HepG2 (cell line): ENCODE measurements at regions not wholly inside any gene's neighbourhood (a gene's known extent, or its start where the extent isn't known, plus 50 kb on each side); places are given as distances from the start of the nearest gene placed in this dataset.
"Not testable (repeated sequence)": the region's sequence is repeated elsewhere in the genome, so short reads cannot be mapped to it uniquely, and the experiment has no call there.

Source experiments
- ATAC-seq: fragments of 200-7000 bp; cut with Tn5 transposase; 3 replicates; pipeline ENCODE4 v1.9.1; 2020; ENCODE audit warnings: mild to moderate bottlenecking, moderate library complexity
- BruUV-seq: library from RNA; stranded (reverse); fragments of 400-500 nt; replicated peaks from 2 replicates; lab custom pipeline; 2021; lab: Mats Ljungman, UMichigan
- CTCF ChIA-PET: fragments of 300-600 bp; formaldehyde crosslinking; extraction: SDS; loops from one replicate; lab custom pipeline; 2021; ENCODE audit warnings: low total read pairs, inconsistent platforms, low intra/inter-chr PET ratio; lab: Yijun Ruan, JAX
- POLR2A ChIA-PET: fragments of 350-600 bp; sonication (Branson Sonifier 250); formaldehyde crosslinking; loops from one replicate; lab custom pipeline; 2020; ENCODE audit warnings: antibody characterized with exemption, inconsistent platforms; lab: Yijun Ruan, JAX
- DNase-seq: peaks from one replicate; pipeline ENCODE4 v3.0.0-alpha.2; 2015; ENCODE audit warnings: low spot score
- FAIRE-seq: peaks from 3 replicates; lab custom pipeline; 2011; peaks lifted over from hg19 to GRCh38; lab: Jason Lieb, UNC
- H2AFZ ChIP-seq: one replicate; pipeline ENCODE4 v1.6.1; 2011; ENCODE audit warnings: low read length, inconsistent platforms
- H3K27ac ChIP-seq: fragments of 300-600 bp; 3 replicates; pipeline ENCODE4 v1.8.0; 2011; ENCODE audit warnings: mixed run types, mild to moderate bottlenecking, mixed read lengths, low read length, inconsistent platforms; ENCODE audit not compliant: insufficient read depth; ENCODE audit errors: extremely low read length
- H3K27me3 ChIP-seq, 2 experiments: fragments of 200-600 bp in 1 of 2; 2 replicates in 1 of 2; 3 replicates in 1 of 2; pipeline versions ENCODE4 v1.6.0 to v1.8.0; 2011; ENCODE audit warnings: low read length in 2 of 2, mild to moderate bottlenecking in 2 of 2, moderate library complexity in 2 of 2, inconsistent platforms in 1 of 2; ENCODE audit not compliant: insufficient read depth in 2 of 2, control insufficient read depth in 1 of 2
- H3K36me3 ChIP-seq, 2 experiments: fragments of 200-600 bp in 1 of 2; replicated peaks in 1 of 2; 2 replicates in 1 of 2; 3 replicates in 1 of 2; pipeline versions ENCODE4 v1.5.1 to v1.8.0; 2011; ENCODE audit warnings: low read length in 2 of 2, inconsistent platforms in 1 of 2; ENCODE audit not compliant: insufficient read depth in 2 of 2, control insufficient read depth in 1 of 2
- H3K4me1 ChIP-seq: 2 replicates; pipeline ENCODE4 v1.5.1; 2012; ENCODE audit warnings: low read length, inconsistent platforms; ENCODE audit not compliant: insufficient read depth
- H3K4me2 ChIP-seq: 2 replicates; pipeline ENCODE4 v1.6.0; 2011; ENCODE audit warnings: low read depth, low read length, inconsistent platforms
- H3K4me3 ChIP-seq, 3 experiments: fragments of 200-600 bp in 1 of 3; sonication (generic), shearing (Covaris generic) in 1 of 3; replicated peaks in 1 of 3; 2 replicates each; pipeline ENCODE4 v1.5.1; 2011 to 2016; ENCODE audit warnings: low read length in 3 of 3, inconsistent platforms in 2 of 3, low read depth in 2 of 3, mild to moderate bottlenecking in 2 of 3, control low read depth in 1 of 3, mixed read lengths in 1 of 3; ENCODE audit not compliant: insufficient read depth in 1 of 3
- H3K79me2 ChIP-seq: one replicate; pipeline ENCODE4 v1.6.1; 2011; ENCODE audit warnings: low read length, inconsistent platforms; ENCODE audit not compliant: insufficient read depth
- H3K9ac ChIP-seq: 2 replicates; pipeline ENCODE4 v1.6.0; 2011; ENCODE audit warnings: mild to moderate bottlenecking, low read depth, low read length, inconsistent platforms; ENCODE audit not compliant: insufficient read depth
- H3K9me3 ChIP-seq: 2 replicates; pipeline ENCODE4 v1.5.1; 2012; ENCODE audit warnings: mild to moderate bottlenecking, low read length
- H4K20me1 ChIP-seq: 2 replicates; pipeline ENCODE4 v1.6.0; 2011; ENCODE audit warnings: inconsistent platforms, mild to moderate bottlenecking, low read length, moderate library complexity; ENCODE audit not compliant: insufficient read depth
- KLF11 ChIP-seq: IDR thresholded peaks from 2 replicates; pipeline ENCODE4 v1.6.1; 2016; ENCODE audit warnings: missing compliant biosample characterization
- SIX4 ChIP-seq: sonication (generic); formaldehyde crosslinking; IDR thresholded peaks from 2 replicates; pipeline ENCODE4 v1.4.0; 2020; ENCODE audit warnings: missing genetic modification reagents
- TMF1 ChIP-seq: sonication (generic); formaldehyde crosslinking; IDR thresholded peaks from 2 replicates; pipeline ENCODE4 v1.8.1; 2022; ENCODE audit warnings: low read depth, missing genetic modification reagents
- ZNF468 ChIP-seq: sonication (generic); formaldehyde crosslinking; IDR thresholded peaks from 2 replicates; pipeline ENCODE4 v1.8.0; 2022; ENCODE audit warnings: mild to moderate bottlenecking, moderate library complexity, missing genetic modification reagents
- ZNF629 ChIP-seq: sonication (generic); formaldehyde crosslinking; conservative IDR thresholded peaks from 2 replicates; pipeline ENCODE4 v1.5.0; 2020; ENCODE audit warnings: missing genetic modification reagents
- whole genome bisulfite sequencing: methylation state at CpG from one replicate; pipeline ENCODE4 v1.1.6; 2017; ENCODE audit warnings: low lambda C conversion rate; 5-methylcytosine and 5-hydroxymethylcytosine counted together
- in situ Hi-C: cut with HindIII; loops from 2 replicates; pipeline ENCODE4 v1.10.0; 2017; ENCODE audit warnings: low pct_unique_long_range_greater_than_20kb; ENCODE audit not compliant: extremely low pct_ligation_motif_present
- intact Hi-C: fragments of 100-400 bp; cut with micrococcal nuclease; formaldehyde crosslinking; loops from one replicate; pipeline ENCODE4 v1.10.0; 2022; ENCODE audit not compliant: unreplicated experiment

GRCh38 chr21:13360175-13360574 lies 249.4 kb upstream of the POTED start:
- not testable (repeated sequence) for ATAC-seq, BruUV-seq, FAIRE-seq

GRCh38 chr21:13368200-13368599 lies 241.4 kb upstream of the POTED start:
- Histone ChIP-seq H3K4me1 (no peaks in the 10 kb centered on the region), H3K4me3 (no peak overlapping the region), H3K36me3 (no peaks in the 10 kb centered on the region), H2AFZ (no peak overlapping the region), H3K9ac (no peak overlapping the region), H3K4me2 (no peak overlapping the region), H3K27ac (no peak overlapping the region), H4K20me1 (no peaks in the 10 kb centered on the region), H3K27me3 (no peaks in the 10 kb centered on the region), H3K9me3 (peaks cover 29% of the 10 kb centered on the region), H3K79me2 (no peaks in the 10 kb centered on the region)
- no TSS peak for BruUV-seq
- DNase-seq (no peak), ATAC-seq (no peak), FAIRE-seq (no peak)
- in situ Hi-C loops (no loop called here), intact Hi-C loops (no loop called here)
- no peak for TF ChIP-seq SIX4 (CRISPR knock-in tag)
- no peak for TF ChIP-seq TMF1 (CRISPR knock-in tag)
- no peak for TF ChIP-seq KLF11 (CRISPR knock-in tag)
- no peak for TF ChIP-seq ZNF468 (CRISPR knock-in tag)
- no peak for TF ChIP-seq ZNF629 (CRISPR knock-in tag)
- ChIA-PET POLR2A (no interaction called here), CTCF (no interaction called here)
- 79% methylated on average over 6 of the region's 6 CpGs for WGBS

More at GRCh38 chr21:13360175-13360574, 249.4 kb upstream of the POTED start:
- H4K20me1 ChIP-seq, H3K4me3 ChIP-seq, H3K27ac ChIP-seq, DNase-seq, H2AFZ ChIP-seq, H3K4me1 ChIP-seq, POLR2A ChIA-PET, H3K4me2 ChIP-seq, intact Hi-C loops, H3K27me3 ChIP-seq, in situ Hi-C loops, CTCF ChIA-PET, H3K79me2 ChIP-seq, H3K36me3 ChIP-seq, H3K9ac ChIP-seq: not testable (repeated sequence)
- peaks cover 18% of the 10 kb centered on the region for H3K9me3 ChIP-seq
- 18% methylated on average over 2 of the region's 17 CpGs for WGBS

- ATAC-seq, H3K79me2 ChIP-seq, FAIRE-seq, H3K36me3 ChIP-seq, H2AFZ ChIP-seq, CTCF ChIA-PET, H3K4me3 ChIP-seq, intact Hi-C loops, H3K4me1 ChIP-seq, H3K9ac ChIP-seq, POLR2A ChIA-PET, H3K4me2 ChIP-seq, BruUV-seq, H3K27ac ChIP-seq, in situ Hi-C loops, H3K27me3 ChIP-seq, H4K20me1 ChIP-seq, DNase-seq: not testable (repeated sequence)
- peaks cover 39% of the 10 kb centered on the region for H3K9me3 ChIP-seq
- WGBS = 80% methylated on average over 5 of the region's 13 CpGs
Measured at GRCh38 chr21:13372721-13373120, 236.9 kb upstream of the POTED start.

GRCh38 chr21:13378943-13379342 lies 230.6 kb upstream of the POTED start:
- H3K27ac ChIP-seq, BruUV-seq, in situ Hi-C loops, H3K4me1 ChIP-seq, CTCF ChIA-PET, H3K9ac ChIP-seq, H3K4me3 ChIP-seq, DNase-seq, H4K20me1 ChIP-seq, H3K79me2 ChIP-seq, H2AFZ ChIP-seq, POLR2A ChIA-PET, H3K27me3 ChIP-seq, intact Hi-C loops, FAIRE-seq, ATAC-seq, H3K4me2 ChIP-seq, H3K36me3 ChIP-seq: not testable (repeated sequence)
- H3K9me3 ChIP-seq = peaks cover 32% of the 10 kb centered on the region
- WGBS = 73% methylated on average over 5 of the region's 19 CpGs
